ENCODE measurements at regions not wholly inside any gene's neighbourhood (a gene's known extent, or its start where the extent isn't known, plus 50 kb on each side); places are given as distances from the start of the nearest gene placed in this dataset.

GRCh38 chr11:128328955-128329551 lies 258.3 kb downstream of the ETS1 start:
- peak; percentile 61 for DNase-seq (ENCODE audit: low spot score)

DNA sequence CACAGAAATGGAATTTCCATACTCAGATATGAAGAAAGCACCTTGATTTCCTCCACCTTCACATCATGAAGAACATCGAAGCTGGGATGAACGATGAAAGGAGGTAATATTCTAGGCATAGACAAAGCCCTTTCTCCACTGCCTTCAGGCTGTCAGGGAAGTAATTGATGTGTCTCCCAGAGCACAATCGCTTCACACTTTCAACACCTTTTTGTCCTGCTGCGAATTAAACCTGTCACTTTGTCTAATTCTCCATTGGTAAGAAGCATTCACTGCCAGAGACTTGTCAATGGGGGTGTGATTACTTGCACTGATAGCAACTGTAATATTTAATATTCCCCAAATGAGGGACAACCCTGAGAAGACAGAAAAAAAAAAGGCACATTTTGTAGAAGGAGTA lies 260.1 kb downstream of the ETS1 start:
- DNase-seq (ENCODE audit: low spot score) = no peak

- DNase-seq (ENCODE audit: low spot score) = no peak
These were observed 260.6 kb downstream of the ETS1 start for GRCh38 chr11:128326791-128327190.

- peak; percentile 92 for DNase-seq (ENCODE audit: low spot score)
These were observed 262.7 kb downstream of the ETS1 start for GRCh38 chr11:128324531-128325141.

GRCh38 chr11:128324051-128324481 lies 263.3 kb downstream of the ETS1 start:
- DNase-seq (ENCODE audit: low spot score) = peak; percentile 47

- DNase-seq (ENCODE audit: low spot score) = peak; percentile 64
These were observed 264.0 kb downstream of the ETS1 start for GRCh38 chr11:128323381-128323780.

GRCh38 chr11:128318856-128319474 lies 268.4 kb downstream of the ETS1 start:
- DNase-seq (ENCODE audit: low spot score) = peak; percentile 88

GRCh38 chr11:128316541-128317227 lies 270.7 kb downstream of the ETS1 start:
- no peak for DNase-seq (ENCODE audit: low spot score)

- DNase-seq (ENCODE audit: low spot score) = no peak
These were observed 271.4 kb downstream of the ETS1 start for GRCh38 chr11:128315933-128316332.

GRCh38 chr11:128313931-128314330 lies 273.4 kb downstream of the ETS1 start:
- DNase-seq (ENCODE audit: low spot score) = no peak

GRCh38 chr11:128311742-128312719 lies 275.3 kb downstream of the ETS1 start:
- peak; percentile 51 for DNase-seq (ENCODE audit: low spot score)

GRCh38 chr11:128310676-128311445 lies 276.5 kb downstream of the ETS1 start:
- no peak for DNase-seq (ENCODE audit: low spot score)

- no peak for DNase-seq (ENCODE audit: low spot score)
These were observed 277.4 kb downstream of the ETS1 start for GRCh38 chr11:128310005-128310404.

- DNase-seq (ENCODE audit: low spot score) = no peak
These were observed 278.6 kb downstream of the ETS1 start for GRCh38 chr11:128308794-128309193.

GRCh38 chr11:128305588-128305987 lies 281.8 kb downstream of the ETS1 start:
- DNase-seq (ENCODE audit: low spot score) = no peak

- peak; percentile 86 for DNase-seq (ENCODE audit: low spot score)
These were observed 282.5 kb downstream of the ETS1 start for GRCh38 chr11:128304666-128305485.

DNA sequence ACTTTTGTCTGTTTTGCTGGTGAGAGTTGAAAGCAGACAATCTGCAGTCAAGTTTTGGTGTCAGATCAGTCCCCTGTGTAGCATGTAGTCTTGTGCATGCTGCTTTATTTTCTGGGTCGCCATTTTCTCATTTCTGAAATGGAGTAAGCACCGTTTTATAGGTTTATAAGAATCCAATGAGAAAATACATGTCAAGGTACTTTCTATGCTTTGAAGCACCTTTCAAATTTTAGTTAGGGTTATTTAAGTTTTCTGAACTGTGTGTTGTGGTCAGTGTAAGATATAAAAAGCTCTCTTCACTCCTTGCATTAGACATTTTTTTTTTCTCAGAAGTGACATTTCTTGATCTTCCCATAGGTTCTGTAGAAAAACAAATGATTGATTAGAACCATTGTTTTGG lies 283.2 kb downstream of the ETS1 start:
- peak; percentile 48 for DNase-seq (ENCODE audit: low spot score)

DNA sequence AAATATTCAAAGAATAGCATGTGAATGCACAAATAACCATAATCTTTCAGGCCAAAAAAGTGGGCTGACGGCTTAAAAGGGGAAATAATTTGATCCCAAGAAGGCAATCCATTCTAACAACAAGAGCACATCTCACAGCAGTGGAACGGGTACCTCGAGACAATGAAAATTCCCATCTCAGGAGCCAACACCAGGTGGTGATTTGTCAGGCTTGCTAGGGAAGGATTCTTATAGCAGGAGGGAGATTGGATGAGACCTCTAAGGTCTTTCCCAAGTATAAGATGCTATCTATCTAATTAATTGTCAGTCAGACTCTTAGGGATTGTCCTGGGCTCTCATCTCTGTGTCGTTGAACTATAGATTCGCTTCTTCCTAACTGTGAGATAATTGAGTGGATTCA lies 284.0 kb downstream of the ETS1 start:
- no peak for DNase-seq (ENCODE audit: low spot score)

- peak; percentile 95 for DNase-seq (ENCODE audit: low spot score)
These were observed 284.8 kb downstream of the ETS1 start for GRCh38 chr11:128302425-128303186.
